NCI-H526 treated with DMSO at 0.1 percent for 48 hours (cell line): ENCODE measurements at regions not wholly inside any gene's neighbourhood (a gene's known extent, or its start where the extent isn't known, plus 50 kb on each side); places are given as distances from the start of the nearest gene placed in this dataset.
A peak's percentile ranks its signal among the peaks of the same experiment; 100 is the strongest.
"Not testable (repeated sequence)": the region's sequence is repeated elsewhere in the genome, so short reads cannot be mapped to it uniquely, and the experiment has no call there.

Source experiments
- DNase-seq: peaks from one replicate; lab custom pipeline; 2025; lab: John Stamatoyannopoulos, UW

GRCh38 chr2:52463457-52463856, 1304.1 kb upstream of the CHAC2 start:
- DNase-seq = no peak

GRCh38 chr2:52456561-52457377, 1310.8 kb upstream of the CHAC2 start:
- no peak for DNase-seq

GRCh38 chr2:52454962-52455361, 1312.6 kb upstream of the CHAC2 start:
- no peak for DNase-seq

GRCh38 chr2:52452201-52452600, 1315.4 kb upstream of the CHAC2 start:
- no peak for DNase-seq

- DNase-seq = no peak
Measured at GRCh38 chr2:52445686-52446085, 1321.9 kb upstream of the CHAC2 start.

- DNase-seq = no peak
Measured at GRCh38 chr2:52431352-52431760, 1336.2 kb upstream of the CHAC2 start.

GRCh38 chr2:52429740-52430139, 1337.9 kb upstream of the CHAC2 start:
- DNase-seq = no peak

GRCh38 chr2:52429171-52429570, 1338.4 kb upstream of the CHAC2 start:
- DNase-seq = no peak

- DNase-seq = no peak
Measured at GRCh38 chr2:52428224-52428623, 1339.4 kb upstream of the CHAC2 start.

- DNase-seq = no peak
Measured at GRCh38 chr2:52423655-52424054, 1343.9 kb upstream of the CHAC2 start.

- no peak for DNase-seq
Measured at GRCh38 chr2:52423111-52423510, 1344.5 kb upstream of the CHAC2 start.

- DNase-seq = peak; percentile 3
Measured at GRCh38 chr2:52416340-52416739, 1351.3 kb upstream of the CHAC2 start.

GRCh38 chr2:52414561-52415295, 1352.9 kb upstream of the CHAC2 start:
- no peak for DNase-seq

GRCh38 chr2:52409308-52410118, 1358.1 kb upstream of the CHAC2 start:
- DNase-seq = not testable (repeated sequence)

GRCh38 chr2:52405980-52406379, 1361.6 kb upstream of the CHAC2 start:
- no peak for DNase-seq

GRCh38 chr2:52404866-52405265, 1362.7 kb upstream of the CHAC2 start:
- DNase-seq = no peak

- DNase-seq = no peak
Measured at GRCh38 chr2:52404046-52404445, 1363.6 kb upstream of the CHAC2 start.

- DNase-seq = no peak
Measured at GRCh38 chr2:52402128-52402527, 1365.5 kb upstream of the CHAC2 start.

- no peak for DNase-seq
Measured at GRCh38 chr2:52396836-52397235, 1364.9 kb upstream of the NRXN1 start.

GRCh38 chr2:52395912-52396311, 1364.0 kb upstream of the NRXN1 start:
- no peak for DNase-seq

- no peak for DNase-seq
Measured at GRCh38 chr2:52391621-52392020, 1359.7 kb upstream of the NRXN1 start.

GRCh38 chr2:52390651-52391050, 1358.7 kb upstream of the NRXN1 start:
- DNase-seq = no peak
